ENCODE measurements at regions not wholly inside any gene's neighbourhood (a gene's known extent, or its start where the extent isn't known, plus 50 kb on each side); places are given as distances from the start of the nearest gene placed in this dataset.

GRCh38 chr16:55055262-55055661 lies 124.6 kb downstream of the IRX5 start:
- no peak for TF ChIP-seq ZFX (IDR thresholded peaks at IDR 0.05)
- TF ChIP-seq, protein P1, sequence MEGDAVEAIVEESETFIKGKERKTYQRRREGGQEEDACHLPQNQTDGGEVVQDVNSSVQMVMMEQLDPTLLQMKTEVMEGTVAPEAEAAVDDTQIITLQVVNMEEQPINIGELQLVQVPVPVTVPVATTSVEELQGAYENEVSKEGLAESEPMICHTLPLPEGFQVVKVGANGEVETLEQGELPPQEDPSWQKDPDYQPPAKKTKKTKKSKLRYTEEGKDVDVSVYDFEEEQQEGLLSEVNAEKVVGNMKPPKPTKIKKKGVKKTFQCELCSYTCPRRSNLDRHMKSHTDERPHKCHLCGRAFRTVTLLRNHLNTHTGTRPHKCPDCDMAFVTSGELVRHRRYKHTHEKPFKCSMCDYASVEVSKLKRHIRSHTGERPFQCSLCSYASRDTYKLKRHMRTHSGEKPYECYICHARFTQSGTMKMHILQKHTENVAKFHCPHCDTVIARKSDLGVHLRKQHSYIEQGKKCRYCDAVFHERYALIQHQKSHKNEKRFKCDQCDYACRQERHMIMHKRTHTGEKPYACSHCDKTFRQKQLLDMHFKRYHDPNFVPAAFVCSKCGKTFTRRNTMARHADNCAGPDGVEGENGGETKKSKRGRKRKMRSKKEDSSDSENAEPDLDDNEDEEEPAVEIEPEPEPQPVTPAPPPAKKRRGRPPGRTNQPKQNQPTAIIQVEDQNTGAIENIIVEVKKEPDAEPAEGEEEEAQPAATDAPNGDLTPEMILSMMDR (conservative IDR thresholded peaks at IDR 0.05), result no peak
- H3K27ac ChIP-seq, result no peak overlapping the region

GRCh38 chr16:55056585-55057401 lies 126.1 kb downstream of the IRX5 start:
- H3K27ac ChIP-seq, result no peak overlapping the region
- TF ChIP-seq ZFX (IDR thresholded peaks at IDR 0.05), result no peak
- TF ChIP-seq, protein P1 (conservative IDR thresholded peaks at IDR 0.05), result no peak

DNA sequence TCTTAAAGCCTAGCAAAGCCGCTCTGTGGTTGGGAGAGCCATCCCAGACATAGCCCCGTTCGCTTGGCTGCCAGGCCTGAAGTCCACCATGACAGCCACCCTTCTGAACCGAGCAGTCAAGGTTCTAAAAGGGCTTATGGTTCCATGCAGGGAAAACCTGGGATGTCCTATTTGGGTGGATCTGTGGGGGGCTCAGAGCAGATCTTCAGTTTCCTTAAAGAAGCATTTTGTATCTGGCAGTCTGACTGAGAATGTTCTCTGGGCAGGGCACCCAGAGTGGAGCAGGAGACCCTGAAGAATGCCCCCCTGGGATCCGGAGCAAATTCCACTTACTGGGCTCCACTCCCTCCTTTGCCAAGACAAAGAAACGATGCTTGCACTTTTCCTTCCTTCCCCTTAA lies 127.2 kb downstream of the IRX5 start:
- TF ChIP-seq ZFX (IDR thresholded peaks at IDR 0.05), result no peak
- TF ChIP-seq, protein P1 (conservative IDR thresholded peaks at IDR 0.05), result no peak
- H3K27ac ChIP-seq, result no peak overlapping the region

- H3K27ac ChIP-seq, result no peak overlapping the region
- TF ChIP-seq ZFX (IDR thresholded peaks at IDR 0.05), result no peak
- TF ChIP-seq, protein P1 (conservative IDR thresholded peaks at IDR 0.05), result no peak
Measured at GRCh38 chr16:55058576-55058975, 127.9 kb downstream of the IRX5 start.

GRCh38 chr16:55059146-55059545 lies 128.5 kb downstream of the IRX5 start:
- H3K27ac ChIP-seq, result no peak overlapping the region

GRCh38 chr16:55061126-55061525 lies 130.5 kb downstream of the IRX5 start:
- no peak for TF ChIP-seq ZFX (IDR thresholded peaks at IDR 0.05)
- TF ChIP-seq, protein P1 (conservative IDR thresholded peaks at IDR 0.05), result no peak

More at GRCh38 chr16:55059146-55059545, 128.5 kb downstream of the IRX5 start:
- no peak for TF ChIP-seq ZFX (IDR thresholded peaks at IDR 0.05)
- TF ChIP-seq, protein P1 (conservative IDR thresholded peaks at IDR 0.05), result no peak

GRCh38 chr16:55062442-55062841 lies 131.8 kb downstream of the IRX5 start:
- TF ChIP-seq, protein P1 (conservative IDR thresholded peaks at IDR 0.05), result no peak
- no peak for TF ChIP-seq ZFX (IDR thresholded peaks at IDR 0.05)
- no peak overlapping the region for H3K27ac ChIP-seq

More at GRCh38 chr16:55061126-55061525, 130.5 kb downstream of the IRX5 start:
- no peak overlapping the region for H3K27ac ChIP-seq
